GM19328 (cell line): ENCODE measurements at regions not wholly inside any gene's neighbourhood (a gene's known extent, or its start where the extent isn't known, plus 50 kb on each side); places are given as distances from the start of the nearest gene placed in this dataset.
"Not testable (repeated sequence)": the region's sequence is repeated elsewhere in the genome, so short reads cannot be mapped to it uniquely, and the experiment has no call there.

Experiments
- ATAC-seq: cut with Tn5 transposase; IDR thresholded peaks from one replicate; pipeline ENCODE4 v1.9.1; 2021; ENCODE audit warnings: mild to moderate bottlenecking, moderate library complexity; ENCODE audit not compliant: unreplicated experiment

GRCh38 chr3:84666468-84666867, 292.3 kb upstream of the CADM2 start:
- ATAC-seq, result no peak

- ATAC-seq, result no peak
Measured at GRCh38 chr3:84679211-84679610, 279.6 kb upstream of the CADM2 start.

GRCh38 chr3:84680700-84681099, 278.1 kb upstream of the CADM2 start:
- no peak for ATAC-seq

- no peak for ATAC-seq
Measured at GRCh38 chr3:84683493-84683892, 275.3 kb upstream of the CADM2 start.

DNA sequence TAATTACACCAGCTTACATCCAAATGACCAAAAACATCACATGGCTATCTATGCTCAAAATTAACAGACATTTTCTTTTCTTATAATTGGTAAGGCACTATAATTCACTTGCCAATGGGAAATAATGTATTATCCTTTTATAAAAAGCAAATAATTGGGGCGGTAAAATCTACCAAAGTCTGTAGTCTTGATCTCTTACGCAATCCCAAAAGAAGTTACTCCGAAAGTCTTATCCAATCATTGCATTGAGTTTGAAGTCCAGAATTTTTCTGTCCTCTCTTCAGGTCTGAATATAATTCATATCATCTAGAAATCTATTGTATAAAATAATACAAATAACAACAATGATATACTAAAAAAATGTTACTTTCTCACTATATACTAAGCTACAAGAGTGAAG, 273.3 kb upstream of the CADM2 start:
- ATAC-seq, result no peak

- no peak for ATAC-seq
Measured at GRCh38 chr3:84692261-84692660, 266.5 kb upstream of the CADM2 start.

DNA sequence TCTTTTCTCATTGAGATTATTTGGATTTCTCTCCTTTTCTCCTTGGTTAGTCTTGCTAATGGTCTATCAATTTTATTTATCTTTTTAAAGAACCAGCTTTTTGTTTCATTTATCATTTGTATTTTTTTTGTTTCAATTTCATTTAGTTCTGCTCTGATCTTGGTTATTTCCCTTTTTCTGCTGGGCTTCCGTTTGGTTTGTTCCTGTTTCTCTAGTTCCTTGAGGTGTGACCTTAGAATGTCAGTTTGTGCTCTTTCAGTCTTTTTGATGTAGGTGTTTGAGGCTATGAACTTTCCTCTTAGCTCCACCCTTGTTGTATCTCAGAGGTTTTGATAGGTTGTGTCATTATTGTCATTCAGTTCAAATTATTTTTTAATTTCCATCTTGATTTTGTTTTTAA, 248.5 kb upstream of the CADM2 start:
- ATAC-seq, result not testable (repeated sequence)

GRCh38 chr3:84717894-84718293, 240.9 kb upstream of the CADM2 start:
- ATAC-seq, result no peak

GRCh38 chr3:84724877-84725276, 233.9 kb upstream of the CADM2 start:
- no peak for ATAC-seq

- ATAC-seq, result no peak
Measured at GRCh38 chr3:84727616-84728015, 231.2 kb upstream of the CADM2 start.

GRCh38 chr3:84734731-84735130, 224.1 kb upstream of the CADM2 start:
- ATAC-seq, result not testable (repeated sequence)

- ATAC-seq, result no peak
Measured at GRCh38 chr3:84738086-84738485, 220.7 kb upstream of the CADM2 start.

- ATAC-seq, result no peak
Measured at GRCh38 chr3:84742915-84743425, 215.8 kb upstream of the CADM2 start.

- no peak for ATAC-seq
Measured at GRCh38 chr3:84744130-84744529, 214.7 kb upstream of the CADM2 start.

- no peak for ATAC-seq
Measured at GRCh38 chr3:84755860-84756259, 202.9 kb upstream of the CADM2 start.

GRCh38 chr3:84759361-84759760, 199.4 kb upstream of the CADM2 start:
- no peak for ATAC-seq

DNA sequence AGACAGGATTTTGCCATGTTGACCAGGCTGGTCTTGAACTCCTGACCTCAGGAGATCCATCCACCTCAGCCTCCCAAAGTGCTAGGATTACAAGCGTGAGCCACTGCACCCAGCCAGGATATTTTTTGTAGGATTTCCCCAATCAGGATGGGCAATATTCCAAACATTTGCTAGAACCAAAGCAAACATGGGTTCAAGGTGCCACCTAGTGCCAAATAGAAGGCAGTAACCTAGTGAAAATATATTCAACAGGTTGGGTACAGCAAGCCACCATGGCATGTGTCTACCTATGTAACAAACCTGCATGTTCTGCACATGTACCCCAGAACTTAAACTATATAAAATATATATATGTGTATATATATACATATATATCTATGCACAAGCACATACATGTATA, 185.9 kb upstream of the CADM2 start:
- no peak for ATAC-seq

GRCh38 chr3:84783281-84783680, 175.5 kb upstream of the CADM2 start:
- ATAC-seq, result no peak

DNA sequence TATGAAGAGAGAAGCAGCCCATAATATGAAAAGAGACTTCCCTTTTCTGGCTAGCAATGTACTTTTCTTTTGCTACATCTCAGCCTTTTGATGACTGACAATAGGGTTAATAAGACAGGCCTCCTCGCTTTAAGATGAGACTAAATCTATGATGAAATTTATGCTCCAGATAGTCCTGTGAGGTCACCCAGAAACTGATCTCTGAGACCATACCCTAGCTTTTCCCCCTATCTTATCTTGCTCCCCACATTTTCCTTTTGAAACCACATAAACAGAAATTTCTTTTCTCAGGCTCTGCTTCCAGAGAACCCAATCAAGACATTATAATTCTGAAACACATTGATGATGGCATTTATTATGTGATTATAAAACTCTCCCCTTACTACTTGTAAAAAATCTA, 168.8 kb upstream of the CADM2 start:
- ATAC-seq, result no peak

DNA sequence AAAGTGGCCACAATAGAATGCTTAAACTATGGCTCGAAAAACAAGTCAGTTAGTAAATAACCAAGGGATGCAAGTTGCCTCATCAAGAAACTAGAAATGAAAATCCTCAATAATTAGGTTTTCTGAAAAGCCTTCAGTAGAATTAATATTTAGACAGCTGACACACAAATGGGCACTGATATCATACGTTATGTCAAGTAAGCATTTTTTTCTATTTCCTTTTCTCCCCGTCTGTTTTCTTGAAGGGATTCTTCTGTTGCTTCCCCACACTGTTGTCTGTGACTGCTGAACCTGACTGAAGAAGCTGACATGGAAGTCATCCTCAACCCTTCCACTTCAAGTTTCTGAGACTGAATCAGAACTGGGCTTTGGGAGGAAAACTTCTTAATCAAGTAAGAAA, 151.8 kb upstream of the CADM2 start:
- ATAC-seq, result no peak

GRCh38 chr3:84820126-84820525, 138.7 kb upstream of the CADM2 start:
- no peak for ATAC-seq

GRCh38 chr3:84820906-84821305, 137.9 kb upstream of the CADM2 start:
- no peak for ATAC-seq

- no peak for ATAC-seq
Measured at GRCh38 chr3:84825817-84826216, 133.0 kb upstream of the CADM2 start.

DNA sequence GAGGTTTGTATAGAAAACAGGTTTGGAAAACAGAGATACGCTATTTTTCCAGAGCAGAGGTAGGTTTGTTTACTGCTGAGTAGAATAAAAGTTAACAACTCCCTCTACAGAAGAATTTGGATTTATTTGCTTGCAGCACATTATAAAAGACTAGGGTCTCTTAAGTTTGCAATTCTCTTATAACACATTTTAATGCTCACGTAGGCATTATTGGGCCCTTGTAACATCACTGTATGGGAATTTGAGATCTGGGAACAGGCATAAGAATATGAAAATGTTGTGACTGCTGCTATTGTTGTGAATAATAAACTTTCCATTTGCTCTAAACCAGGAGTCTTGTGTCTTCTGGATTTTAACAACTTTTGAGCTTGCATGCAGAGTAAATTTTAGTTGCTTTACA, 128.3 kb upstream of the CADM2 start:
- ATAC-seq, result no peak
